ENCODE measurements at regions not wholly inside any gene's neighbourhood (a gene's known extent, or its start where the extent isn't known, plus 50 kb on each side); places are given as distances from the start of the nearest gene placed in this dataset.

DNA sequence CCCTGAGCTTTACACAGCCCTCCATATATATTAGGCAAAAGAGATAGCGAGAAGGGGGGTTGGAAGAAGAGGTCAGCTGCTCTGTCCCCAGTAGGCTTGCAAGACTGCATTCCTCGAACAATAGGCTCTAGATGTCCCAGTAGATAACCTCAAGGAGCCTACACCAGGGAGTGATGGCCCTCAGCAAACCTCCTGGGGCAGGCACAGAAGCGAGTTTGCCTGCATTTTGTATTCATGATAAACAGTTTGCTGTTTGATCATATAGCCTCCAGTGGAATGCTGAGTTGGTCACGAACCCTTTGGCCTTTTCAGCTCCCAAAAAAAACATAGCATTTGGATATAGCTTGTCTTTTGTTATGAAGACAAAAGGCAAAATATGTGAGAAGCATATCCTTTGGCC is 95.1 kb upstream of the GRAMD1B start:
- TF ChIP-seq CTCF (conservative IDR thresholded peaks at IDR 0.05; ENCODE audit: low read length), result no peak
- no peak for TF ChIP-seq EZH2phosphoT487 (IDR thresholded peaks at IDR 0.05; ENCODE audit: borderline replicate concordance)

Measured in Loucy (cell line).